GM12864 (cell line): ENCODE measurements at regions not wholly inside any gene's neighbourhood (a gene's known extent, or its start where the extent isn't known, plus 50 kb on each side); places are given as distances from the start of the nearest gene placed in this dataset.
"Not testable (repeated sequence)": the region's sequence is repeated elsewhere in the genome, so short reads cannot be mapped to it uniquely, and the experiment has no call there.

ENCODE experiments used
- DNase-seq: peaks from one replicate; pipeline ENCODE4 v3.0.0-alpha.2; 2011; ENCODE audit warnings: low read depth
- H3K4me3 ChIP-seq: 2 replicates; pipeline ENCODE4 v1.5.1; 2011; ENCODE audit warnings: mild to moderate bottlenecking, low read depth, low read length, control low read depth
- TF ChIP-seq, protein P1 (sequence below): IDR thresholded peaks from 2 replicates; pipeline ENCODE4 v1.5.1; 2011; ENCODE audit warnings: low read depth, mild to moderate bottlenecking, moderate library complexity, low read length, control low read depth, inconsistent platforms; ENCODE audit errors: missing control alignments

DNA sequence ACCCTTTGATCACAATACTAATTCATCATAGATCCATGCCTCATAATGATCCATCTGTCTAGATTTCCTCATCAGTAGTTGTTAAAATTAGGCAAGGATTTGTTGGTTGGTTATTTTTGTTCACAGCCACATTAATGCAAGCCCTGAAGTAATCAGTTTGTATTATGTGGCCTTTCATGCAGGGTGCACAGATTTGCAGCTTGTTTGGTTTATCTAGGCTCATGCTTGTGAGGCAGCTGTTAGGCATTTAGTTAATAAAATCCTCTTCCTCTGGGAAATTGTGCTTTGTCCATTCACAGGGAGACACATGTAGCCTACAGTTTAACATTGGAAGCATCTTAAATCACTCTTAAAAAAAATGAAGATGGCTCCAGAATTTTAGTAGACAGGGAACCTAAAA is 162.8 kb upstream of the ZNF385D start:
- DNase-seq = no peak
- TF ChIP-seq, protein P1, sequence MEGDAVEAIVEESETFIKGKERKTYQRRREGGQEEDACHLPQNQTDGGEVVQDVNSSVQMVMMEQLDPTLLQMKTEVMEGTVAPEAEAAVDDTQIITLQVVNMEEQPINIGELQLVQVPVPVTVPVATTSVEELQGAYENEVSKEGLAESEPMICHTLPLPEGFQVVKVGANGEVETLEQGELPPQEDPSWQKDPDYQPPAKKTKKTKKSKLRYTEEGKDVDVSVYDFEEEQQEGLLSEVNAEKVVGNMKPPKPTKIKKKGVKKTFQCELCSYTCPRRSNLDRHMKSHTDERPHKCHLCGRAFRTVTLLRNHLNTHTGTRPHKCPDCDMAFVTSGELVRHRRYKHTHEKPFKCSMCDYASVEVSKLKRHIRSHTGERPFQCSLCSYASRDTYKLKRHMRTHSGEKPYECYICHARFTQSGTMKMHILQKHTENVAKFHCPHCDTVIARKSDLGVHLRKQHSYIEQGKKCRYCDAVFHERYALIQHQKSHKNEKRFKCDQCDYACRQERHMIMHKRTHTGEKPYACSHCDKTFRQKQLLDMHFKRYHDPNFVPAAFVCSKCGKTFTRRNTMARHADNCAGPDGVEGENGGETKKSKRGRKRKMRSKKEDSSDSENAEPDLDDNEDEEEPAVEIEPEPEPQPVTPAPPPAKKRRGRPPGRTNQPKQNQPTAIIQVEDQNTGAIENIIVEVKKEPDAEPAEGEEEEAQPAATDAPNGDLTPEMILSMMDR = no peak
- H3K4me3 ChIP-seq = no peak overlapping the region

DNA sequence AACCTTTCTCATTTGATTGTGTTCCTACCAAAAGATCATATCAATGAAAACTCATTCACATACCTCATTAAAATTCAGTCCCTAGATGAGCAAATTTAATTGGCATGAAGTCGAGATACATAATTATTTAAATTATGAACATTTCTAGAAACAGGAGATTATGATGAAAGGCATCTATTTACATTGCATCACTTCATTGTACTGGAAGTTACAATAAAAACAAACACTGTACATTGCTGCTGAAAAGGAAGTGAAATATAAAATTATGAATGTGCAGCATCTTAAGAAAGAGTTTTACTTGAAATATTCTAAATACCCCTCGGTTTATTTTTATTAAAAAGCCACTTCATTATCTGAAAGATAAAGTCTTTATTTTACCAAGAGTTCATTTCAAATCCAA is 163.4 kb upstream of the ZNF385D start:
- TF ChIP-seq, protein P1 = no peak
- DNase-seq = no peak

DNA sequence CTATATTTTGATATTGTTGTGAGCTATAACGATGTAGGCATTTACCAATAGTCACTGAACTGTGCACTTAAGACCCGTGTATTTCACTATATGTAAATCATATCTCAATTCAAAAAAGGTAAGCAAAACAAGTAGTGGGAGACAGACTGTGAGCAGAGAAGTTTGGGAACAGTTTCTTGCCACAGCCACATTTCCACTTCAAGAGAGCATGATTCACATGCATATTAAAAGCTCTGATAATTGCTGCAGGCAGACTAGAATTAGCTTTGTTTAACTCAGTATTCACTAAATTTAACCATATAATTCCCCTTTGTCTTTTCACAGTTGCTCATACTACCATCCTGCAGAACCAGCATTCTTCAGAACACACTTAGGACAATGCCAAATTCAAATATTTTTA is 168.4 kb upstream of the ZNF385D start:
- no peak for DNase-seq
- H3K4me3 ChIP-seq = no peak overlapping the region
- TF ChIP-seq, protein P1 = no peak

More for the DNA sequence above, 163.4 kb upstream of the ZNF385D start:
- no peak overlapping the region for H3K4me3 ChIP-seq

DNA sequence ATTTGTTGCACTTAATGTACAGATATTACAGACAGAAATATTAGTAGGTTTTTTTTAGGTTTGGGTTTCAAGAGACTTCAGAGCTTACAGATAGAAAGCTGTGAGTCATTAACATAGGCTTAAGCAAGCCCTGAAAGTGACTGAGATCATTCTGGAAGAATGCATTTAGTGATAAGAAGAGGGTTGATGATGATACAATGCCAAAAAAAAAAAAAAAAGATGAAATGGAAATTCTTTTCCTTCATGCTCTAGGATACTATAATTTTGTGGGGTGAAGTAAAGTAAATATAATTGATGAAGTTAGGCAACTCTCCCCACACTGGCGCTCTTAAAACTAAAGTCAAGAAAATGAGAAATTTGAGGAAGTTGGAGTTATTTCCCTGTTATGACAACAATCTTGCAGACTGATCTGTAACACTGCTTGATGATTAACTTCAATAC is 169.4 kb upstream of the ZNF385D start:
- TF ChIP-seq, protein P1 = no peak
- no peak overlapping the region for H3K4me3 ChIP-seq
- DNase-seq = no peak

DNA sequence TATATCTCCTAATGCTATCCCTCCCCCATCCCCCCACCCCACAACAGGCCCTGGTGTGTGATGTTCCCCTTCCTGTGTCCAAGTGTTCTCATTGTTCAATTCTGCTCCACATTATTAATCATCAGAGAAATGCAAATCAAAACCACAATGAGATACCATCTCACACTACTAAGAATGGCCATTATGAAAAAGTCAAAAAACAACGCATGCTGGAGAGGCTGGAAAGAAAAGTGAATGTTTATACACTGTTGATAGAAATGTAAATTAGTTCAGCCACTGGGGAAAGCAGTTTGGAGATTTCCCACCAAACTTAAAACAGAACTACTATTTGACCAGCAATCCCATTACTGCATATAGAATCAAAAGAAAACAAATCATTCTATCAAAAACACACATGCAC is 172.1 kb upstream of the ZNF385D start:
- not testable (repeated sequence) for DNase-seq, H3K4me3 ChIP-seq

DNA sequence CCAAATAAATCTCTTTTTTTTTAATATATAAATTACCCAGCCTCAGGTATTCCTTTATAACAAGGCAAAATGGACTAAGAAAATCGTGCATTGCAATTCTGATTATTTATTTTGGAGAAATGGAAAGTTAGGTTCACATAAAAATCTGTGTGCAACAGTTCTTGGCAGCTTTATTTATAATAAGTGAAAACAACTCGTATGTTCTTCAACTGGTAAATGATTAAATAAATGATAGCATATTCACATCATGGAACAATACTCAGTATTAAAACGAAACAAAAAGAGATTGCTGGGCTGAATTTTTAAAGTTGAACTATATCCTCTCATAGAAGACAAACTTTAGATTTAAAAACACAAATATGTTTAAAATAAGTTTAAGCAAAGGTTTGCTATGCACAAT is 176.3 kb upstream of the ZNF385D start:
- no peak for DNase-seq
- TF ChIP-seq, protein P1 = no peak
- no peak overlapping the region for H3K4me3 ChIP-seq

DNA sequence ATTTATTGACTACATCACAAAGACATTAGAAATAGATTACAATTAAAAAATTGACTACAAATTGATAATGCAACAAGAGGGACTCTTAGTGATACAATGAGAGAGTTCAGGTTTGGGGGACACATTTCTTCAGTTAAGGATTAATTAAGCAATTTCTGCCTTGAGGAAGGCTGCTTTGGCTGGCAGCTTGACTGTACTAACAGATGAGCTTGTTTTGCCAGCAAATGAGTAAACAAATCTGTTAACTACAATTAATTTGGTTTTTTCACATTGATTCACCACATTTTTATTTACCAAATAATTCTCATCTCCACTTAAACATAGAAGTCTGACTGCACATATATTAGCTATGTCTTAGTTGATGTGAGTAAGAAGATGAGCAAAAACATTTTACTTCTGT is 183.6 kb upstream of the ZNF385D start:
- TF ChIP-seq, protein P1 = no peak

DNA sequence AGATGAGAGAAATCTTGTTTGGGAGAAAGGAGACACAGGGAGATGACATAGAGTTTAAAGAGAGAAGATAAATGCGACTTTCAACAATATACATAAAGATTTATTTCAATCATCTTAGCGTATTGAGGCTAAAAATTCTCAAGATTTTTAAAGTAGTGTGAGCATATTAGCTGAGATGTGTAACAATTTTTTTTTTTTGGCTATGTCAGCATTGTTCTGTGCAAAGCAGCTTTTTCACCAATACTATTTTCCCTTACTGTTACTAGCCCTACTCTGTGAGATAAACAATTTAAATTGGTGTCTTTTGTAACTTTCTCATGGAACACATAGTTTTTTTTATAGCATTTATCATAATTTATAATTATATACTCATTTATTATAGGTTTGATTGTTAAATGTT is 185.2 kb upstream of the ZNF385D start:
- TF ChIP-seq, protein P1 = no peak

More for the DNA sequence above, 183.6 kb upstream of the ZNF385D start:
- H3K4me3 ChIP-seq = no peak overlapping the region
- no peak for DNase-seq

More for the DNA sequence above, 185.2 kb upstream of the ZNF385D start:
- no peak for DNase-seq
- no peak overlapping the region for H3K4me3 ChIP-seq
